ENCODE measurements at regions not wholly inside any gene's neighbourhood (a gene's known extent, or its start where the extent isn't known, plus 50 kb on each side); places are given as distances from the start of the nearest gene placed in this dataset.

- Mint-ChIP-seq H3K36me3 (ENCODE audit: low read depth) (no peaks in the 10 kb centered on the region), H3K4me1 (no peaks in the 10 kb centered on the region), H3K27me3 (ENCODE audit: low read depth) (no peaks in the 10 kb centered on the region), H3K27ac (ENCODE audit: unreplicated experiment) (no peak overlapping the region), H3K4me3 (no peak overlapping the region), H3K9me3 (no peaks in the 10 kb centered on the region)
- no peak for DNase-seq (ENCODE audit: low read depth, low spot score)
- TF ChIP-seq, protein P1, sequence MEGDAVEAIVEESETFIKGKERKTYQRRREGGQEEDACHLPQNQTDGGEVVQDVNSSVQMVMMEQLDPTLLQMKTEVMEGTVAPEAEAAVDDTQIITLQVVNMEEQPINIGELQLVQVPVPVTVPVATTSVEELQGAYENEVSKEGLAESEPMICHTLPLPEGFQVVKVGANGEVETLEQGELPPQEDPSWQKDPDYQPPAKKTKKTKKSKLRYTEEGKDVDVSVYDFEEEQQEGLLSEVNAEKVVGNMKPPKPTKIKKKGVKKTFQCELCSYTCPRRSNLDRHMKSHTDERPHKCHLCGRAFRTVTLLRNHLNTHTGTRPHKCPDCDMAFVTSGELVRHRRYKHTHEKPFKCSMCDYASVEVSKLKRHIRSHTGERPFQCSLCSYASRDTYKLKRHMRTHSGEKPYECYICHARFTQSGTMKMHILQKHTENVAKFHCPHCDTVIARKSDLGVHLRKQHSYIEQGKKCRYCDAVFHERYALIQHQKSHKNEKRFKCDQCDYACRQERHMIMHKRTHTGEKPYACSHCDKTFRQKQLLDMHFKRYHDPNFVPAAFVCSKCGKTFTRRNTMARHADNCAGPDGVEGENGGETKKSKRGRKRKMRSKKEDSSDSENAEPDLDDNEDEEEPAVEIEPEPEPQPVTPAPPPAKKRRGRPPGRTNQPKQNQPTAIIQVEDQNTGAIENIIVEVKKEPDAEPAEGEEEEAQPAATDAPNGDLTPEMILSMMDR (conservative IDR thresholded peaks at IDR 0.05) = no peak
Observed at GRCh38 chr4:136136601-136137000, 1395.7 kb downstream of the PCDH18 start.

- Mint-ChIP-seq H3K27ac (ENCODE audit: unreplicated experiment) (no peak overlapping the region), H3K36me3 (ENCODE audit: low read depth) (no peaks in the 10 kb centered on the region), H3K4me3 (no peak overlapping the region), H3K27me3 (ENCODE audit: low read depth) (no peaks in the 10 kb centered on the region), H3K4me1 (no peaks in the 10 kb centered on the region), H3K9me3 (no peaks in the 10 kb centered on the region)
- no peak for DNase-seq (ENCODE audit: low read depth, low spot score)
- TF ChIP-seq, protein P1 (conservative IDR thresholded peaks at IDR 0.05) = no peak
Observed at GRCh38 chr4:136124251-136124745, 1408.0 kb downstream of the PCDH18 start.

GRCh38 chr4:136121426-136121825 is 1410.9 kb downstream of the PCDH18 start:
- H3K27me3 Mint-ChIP-seq (ENCODE audit: low read depth) = no peaks in the 10 kb centered on the region
- H3K4me3 Mint-ChIP-seq = no peak overlapping the region

GRCh38 chr4:136113921-136114320 is 1418.4 kb downstream of the PCDH18 start:
- H3K27me3 Mint-ChIP-seq (ENCODE audit: low read depth) = no peaks in the 10 kb centered on the region

More at GRCh38 chr4:136121426-136121825, 1410.9 kb downstream of the PCDH18 start:
- Mint-ChIP-seq H3K36me3 (ENCODE audit: low read depth) (no peaks in the 10 kb centered on the region), H3K9me3 (no peaks in the 10 kb centered on the region), H3K27ac (ENCODE audit: unreplicated experiment) (no peak overlapping the region), H3K4me1 (no peaks in the 10 kb centered on the region)
- TF ChIP-seq, protein P1 (conservative IDR thresholded peaks at IDR 0.05) = no peak
- no peak for DNase-seq (ENCODE audit: low read depth, low spot score)

GRCh38 chr4:136112116-136112515 is 1420.2 kb downstream of the PCDH18 start:
- no peak overlapping the region for H3K4me3 Mint-ChIP-seq
- TF ChIP-seq, protein P1 (conservative IDR thresholded peaks at IDR 0.05) = no peak
- H3K9me3 Mint-ChIP-seq = no peaks in the 10 kb centered on the region
- no peaks in the 10 kb centered on the region for H3K36me3 Mint-ChIP-seq (ENCODE audit: low read depth)
- peaks cover 3% of the 10 kb centered on the region for H3K4me1 Mint-ChIP-seq
- DNase-seq (ENCODE audit: low read depth, low spot score) = no peak
- no peaks in the 10 kb centered on the region for H3K27me3 Mint-ChIP-seq (ENCODE audit: low read depth)
- H3K27ac Mint-ChIP-seq (ENCODE audit: unreplicated experiment) = no peak overlapping the region

More at GRCh38 chr4:136113921-136114320, 1418.4 kb downstream of the PCDH18 start:
- Mint-ChIP-seq H3K4me3 (no peak overlapping the region), H3K27ac (ENCODE audit: unreplicated experiment) (no peak overlapping the region), H3K9me3 (no peaks in the 10 kb centered on the region), H3K4me1 (peaks cover 3% of the 10 kb centered on the region), H3K36me3 (ENCODE audit: low read depth) (no peaks in the 10 kb centered on the region)
- no peak for DNase-seq (ENCODE audit: low read depth, low spot score)
- TF ChIP-seq, protein P1 (conservative IDR thresholded peaks at IDR 0.05) = no peak
